HFF-Myc (cell line): ENCODE measurements at regions not wholly inside any gene's neighbourhood (a gene's known extent, or its start where the extent isn't known, plus 50 kb on each side); places are given as distances from the start of the nearest gene placed in this dataset.

Source experiments
- DNase-seq: peaks from one replicate; pipeline ENCODE4 v3.0.0-alpha.2; 2011; ENCODE audit warnings: low read depth; ENCODE audit errors: extremely low read depth
- H3K4me3 ChIP-seq: replicated peaks from 2 replicates; pipeline ENCODE4 v1.5.1; 2011; ENCODE audit warnings: low read depth, mild to moderate bottlenecking, control low read depth, low read length
- CTCF ChIP-seq: IDR thresholded peaks from 2 replicates; pipeline ENCODE4 v1.5.1; 2012; ENCODE audit warnings: mild to moderate bottlenecking, low read depth, low read length, control low read depth; ENCODE audit errors: missing control alignments

- DNase-seq = no peak
- H3K4me3 ChIP-seq = no peak overlapping the region
- no peak for TF ChIP-seq CTCF
These were observed 200.5 kb upstream of the ACTBL2 start for GRCh38 chr5:57683036-57683630.

- DNase-seq = no peak
- no peak for TF ChIP-seq CTCF
- H3K4me3 ChIP-seq = no peak overlapping the region
These were observed 199.3 kb upstream of the ACTBL2 start for GRCh38 chr5:57681942-57682341.

- no peak overlapping the region for H3K4me3 ChIP-seq
- no peak for TF ChIP-seq CTCF
- DNase-seq = no peak
These were observed 198.1 kb upstream of the ACTBL2 start for GRCh38 chr5:57680686-57681085.

- no peak for TF ChIP-seq CTCF
- no peak overlapping the region for H3K4me3 ChIP-seq
- DNase-seq = no peak
These were observed 194.6 kb upstream of the ACTBL2 start for GRCh38 chr5:57677235-57677634.

GRCh38 chr5:57676222-57677098 is 193.8 kb upstream of the ACTBL2 start:
- no peak overlapping the region for H3K4me3 ChIP-seq
- no peak for TF ChIP-seq CTCF
- DNase-seq = peak; percentile 49

- no peak for TF ChIP-seq CTCF
- H3K4me3 ChIP-seq = no peak overlapping the region
- DNase-seq = no peak
These were observed 192.6 kb upstream of the ACTBL2 start for GRCh38 chr5:57675236-57675635.
